ENCODE measurements at regions not wholly inside any gene's neighbourhood (a gene's known extent, or its start where the extent isn't known, plus 50 kb on each side); places are given as distances from the start of the nearest gene placed in this dataset.

- H3K27ac Mint-ChIP-seq: no peak overlapping the region
- no peak for TF ChIP-seq CTCF (IDR thresholded peaks at IDR 0.05)
- no peak for TF ChIP-seq EZH2 (IDR thresholded peaks at IDR 0.05; ENCODE audit: borderline replicate concordance, insufficient read depth, low read depth, low read length, poor library complexity, severe bottlenecking)
- POLR2A ChIA-PET: no interaction called here
Measured at GRCh38 chr20:4493386-4493785, 192.9 kb upstream of the PRNP start.

GRCh38 chr20:4491643-4492042, 194.6 kb upstream of the PRNP start:
- H3K79me2 ChIP-seq (ENCODE audit: control insufficient read depth, insufficient read depth, low read length): no peaks in the 10 kb centered on the region
- no peaks in the 10 kb centered on the region for H3K4me1 ChIP-seq (ENCODE audit: control insufficient read depth in 2 of 2, insufficient read depth in 2 of 2, low read length in 2 of 2)
- no peak overlapping the region for H3K4me3 ChIP-seq (ENCODE audit: control extremely low read depth in 1 of 5, extremely low read depth in 1 of 5, insufficient read depth in 1 of 5, low read depth in 2 of 5, low read length in 4 of 5)
- DNase-seq (no peak), ATAC-seq (ENCODE audit: low read depth) (no peak)
- H2AFZ ChIP-seq (ENCODE audit: insufficient read depth, low read depth, low read length, poor library complexity, severe bottlenecking): no peak overlapping the region
- H3K9me3 ChIP-seq (ENCODE audit: control extremely low read depth in 1 of 3, control insufficient read depth in 2 of 3, insufficient read depth in 1 of 3, low read length in 2 of 3): no peaks in the 10 kb centered on the region
- Mint-ChIP-seq H3K27me3 (peaks cover 28% of the 10 kb centered on the region), H3K4me1 (no peaks in the 10 kb centered on the region), H3K27ac (no peak overlapping the region), H3K9me3 (ENCODE audit: insufficient read depth) (no peaks in the 10 kb centered on the region), H3K4me3 (no peak overlapping the region)
- no peak overlapping the region for H3K9ac ChIP-seq (ENCODE audit: low read length)
- H3K36me3 ChIP-seq (replicated peaks in 1 of 2; ENCODE audit: control extremely low read depth in 1 of 2, control insufficient read depth in 1 of 2, extremely low read depth in 1 of 2, insufficient read depth in 2 of 2, low read length in 1 of 2): no peaks in the 10 kb centered on the region
- POLR2A ChIA-PET: no interaction called here
- no peaks in the 10 kb centered on the region for H4K20me1 ChIP-seq (ENCODE audit: control insufficient read depth, insufficient read depth, low read length, poor library complexity, severe bottlenecking)
- no peak overlapping the region for H3K4me2 ChIP-seq (replicated peaks; ENCODE audit: low read depth, low read length, poor library complexity, severe bottlenecking)
- CTCF ChIA-PET: interaction anchor here (0.9 kb wide), 1 partner anchor 9 kb away, joined by 3 read pairs; no protein-coding TSS in a partner anchor
- no peak overlapping the region for H3K27ac ChIP-seq (ENCODE audit: low read length in 2 of 2)
- 100% methylated on average over 2 of the region's 2 CpGs for whole genome bisulfite sequencing (ENCODE audit: insufficient coverage)
- H3K27me3 ChIP-seq (replicated peaks in 1 of 4; ENCODE audit: control extremely low read depth in 1 of 4, control insufficient read depth in 3 of 4, insufficient read depth in 4 of 4, low read length in 3 of 4): peaks cover 0 to 4% (median 1%) of the 10 kb centered on the region in 4 experiments
- TF ChIP-seq EZH2 (IDR thresholded peaks at IDR 0.05; ENCODE audit: borderline replicate concordance, insufficient read depth, low read depth, low read length, poor library complexity, severe bottlenecking): no peak
- no peak for TF ChIP-seq CTCF (IDR thresholded peaks at IDR 0.05)
- intact Hi-C loops (cut with micrococcal nuclease): no loop called here

More at GRCh38 chr20:4493386-4493785, 192.9 kb upstream of the PRNP start:
- no peak overlapping the region for H3K4me2 ChIP-seq (replicated peaks; ENCODE audit: low read depth, low read length, poor library complexity, severe bottlenecking)
- intact Hi-C loops (cut with micrococcal nuclease): no loop called here
- Mint-ChIP-seq H3K27me3 (peaks cover 18% of the 10 kb centered on the region), H3K9me3 (ENCODE audit: insufficient read depth) (no peaks in the 10 kb centered on the region), H3K4me3 (no peak overlapping the region), H3K4me1 (no peaks in the 10 kb centered on the region)
- no peak overlapping the region for H3K27ac ChIP-seq (ENCODE audit: low read length in 2 of 2)
- no peak overlapping the region for H3K9ac ChIP-seq (ENCODE audit: low read length)
- WGBS (ENCODE audit: insufficient coverage): 67% methylated on average over 1 of the region's 2 CpGs
- peaks cover 0 to 4% (median 0%) of the 10 kb centered on the region in 4 experiments for H3K27me3 ChIP-seq (replicated peaks in 1 of 4; ENCODE audit: control extremely low read depth in 1 of 4, control insufficient read depth in 3 of 4, insufficient read depth in 4 of 4, low read length in 3 of 4)
- no peak for DNase-seq
- CTCF ChIA-PET: no interaction called here
- ATAC-seq (ENCODE audit: low read depth): no peak
- no peak overlapping the region for H2AFZ ChIP-seq (ENCODE audit: insufficient read depth, low read depth, low read length, poor library complexity, severe bottlenecking)
- no peaks in the 10 kb centered on the region for H4K20me1 ChIP-seq (ENCODE audit: control insufficient read depth, insufficient read depth, low read length, poor library complexity, severe bottlenecking)
- H3K79me2 ChIP-seq (ENCODE audit: control insufficient read depth, insufficient read depth, low read length): no peaks in the 10 kb centered on the region
- no peaks in the 10 kb centered on the region for H3K4me1 ChIP-seq (ENCODE audit: control insufficient read depth in 2 of 2, insufficient read depth in 2 of 2, low read length in 2 of 2)
- H3K9me3 ChIP-seq (ENCODE audit: control extremely low read depth in 1 of 3, control insufficient read depth in 2 of 3, insufficient read depth in 1 of 3, low read length in 2 of 3): no peaks in the 10 kb centered on the region
- no peaks in the 10 kb centered on the region for H3K36me3 ChIP-seq (replicated peaks in 1 of 2; ENCODE audit: control extremely low read depth in 1 of 2, control insufficient read depth in 1 of 2, extremely low read depth in 1 of 2, insufficient read depth in 2 of 2, low read length in 1 of 2)
- H3K4me3 ChIP-seq (ENCODE audit: control extremely low read depth in 1 of 5, extremely low read depth in 1 of 5, insufficient read depth in 1 of 5, low read depth in 2 of 5, low read length in 4 of 5): no peak overlapping the region

Measured in B cell (primary cell).